GM12872 (cell line): ENCODE measurements at regions not wholly inside any gene's neighbourhood (a gene's known extent, or its start where the extent isn't known, plus 50 kb on each side); places are given as distances from the start of the nearest gene placed in this dataset.

Experiments used
- TF ChIP-seq, protein P1 (sequence below): IDR thresholded peaks from 3 replicates; pipeline ENCODE4 v1.5.1; 2011; ENCODE audit warnings: low read depth, mild to moderate bottlenecking, low read length, moderate library complexity; ENCODE audit not compliant: insufficient read depth

DNA sequence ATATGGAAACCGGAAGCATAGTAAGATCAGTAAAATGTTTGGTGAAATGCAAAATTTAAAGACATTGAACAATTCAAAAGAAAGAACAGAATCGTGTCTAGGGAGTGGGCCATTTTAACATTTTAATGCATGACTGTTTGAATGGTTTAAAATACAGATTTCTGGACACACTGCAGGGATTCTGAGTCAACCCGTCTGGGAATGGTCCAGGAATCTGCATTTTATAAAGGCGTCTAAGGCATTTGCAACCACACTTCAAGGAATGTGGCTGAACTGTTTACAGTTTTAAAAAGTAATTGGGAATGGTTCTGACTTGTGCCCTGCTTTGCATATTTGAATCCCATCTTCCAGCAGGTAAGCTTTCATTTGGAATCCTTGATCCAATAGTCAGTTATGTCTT, 811.7 kb upstream of the WWC1 start:
- TF ChIP-seq, protein P1, sequence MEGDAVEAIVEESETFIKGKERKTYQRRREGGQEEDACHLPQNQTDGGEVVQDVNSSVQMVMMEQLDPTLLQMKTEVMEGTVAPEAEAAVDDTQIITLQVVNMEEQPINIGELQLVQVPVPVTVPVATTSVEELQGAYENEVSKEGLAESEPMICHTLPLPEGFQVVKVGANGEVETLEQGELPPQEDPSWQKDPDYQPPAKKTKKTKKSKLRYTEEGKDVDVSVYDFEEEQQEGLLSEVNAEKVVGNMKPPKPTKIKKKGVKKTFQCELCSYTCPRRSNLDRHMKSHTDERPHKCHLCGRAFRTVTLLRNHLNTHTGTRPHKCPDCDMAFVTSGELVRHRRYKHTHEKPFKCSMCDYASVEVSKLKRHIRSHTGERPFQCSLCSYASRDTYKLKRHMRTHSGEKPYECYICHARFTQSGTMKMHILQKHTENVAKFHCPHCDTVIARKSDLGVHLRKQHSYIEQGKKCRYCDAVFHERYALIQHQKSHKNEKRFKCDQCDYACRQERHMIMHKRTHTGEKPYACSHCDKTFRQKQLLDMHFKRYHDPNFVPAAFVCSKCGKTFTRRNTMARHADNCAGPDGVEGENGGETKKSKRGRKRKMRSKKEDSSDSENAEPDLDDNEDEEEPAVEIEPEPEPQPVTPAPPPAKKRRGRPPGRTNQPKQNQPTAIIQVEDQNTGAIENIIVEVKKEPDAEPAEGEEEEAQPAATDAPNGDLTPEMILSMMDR, result no peak

DNA sequence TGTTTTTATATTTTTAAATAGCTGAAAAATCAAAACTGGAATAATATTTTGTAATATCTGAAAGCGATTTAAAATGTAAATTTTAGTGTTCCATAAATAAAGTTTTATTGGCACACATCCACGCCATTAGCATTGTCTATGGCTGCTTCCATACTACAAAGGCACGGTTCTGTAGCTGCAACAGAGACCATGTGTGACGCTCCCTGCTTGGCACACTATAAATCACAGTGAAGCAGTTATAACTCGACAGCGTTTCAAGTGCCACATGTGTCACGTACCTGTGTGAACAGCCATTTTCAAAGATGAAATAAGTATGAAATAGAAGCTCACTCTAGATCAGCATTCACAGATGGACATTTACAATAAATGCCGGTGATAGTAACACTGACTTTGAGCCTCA, 810.1 kb upstream of the WWC1 start:
- TF ChIP-seq, protein P1, result no peak

DNA sequence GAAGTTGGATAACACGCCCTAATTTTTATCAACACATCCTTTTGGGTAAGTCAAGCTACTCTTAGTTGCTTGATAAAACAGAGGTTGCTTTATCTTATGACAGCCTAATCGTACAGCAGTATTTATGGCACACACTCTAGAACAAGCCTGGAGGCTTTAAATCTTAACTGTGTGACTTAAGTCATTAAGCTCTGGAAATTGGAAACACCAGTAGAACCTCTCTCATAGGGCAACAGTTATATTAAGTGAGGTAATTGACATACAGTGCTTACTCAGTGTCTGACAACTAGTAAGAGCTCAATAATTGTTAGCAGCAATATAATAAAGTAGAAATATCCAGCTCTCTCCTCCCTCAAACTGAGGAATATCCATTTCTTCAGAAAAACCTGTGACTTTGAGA, 808.9 kb upstream of the WWC1 start:
- TF ChIP-seq, protein P1, result no peak

DNA sequence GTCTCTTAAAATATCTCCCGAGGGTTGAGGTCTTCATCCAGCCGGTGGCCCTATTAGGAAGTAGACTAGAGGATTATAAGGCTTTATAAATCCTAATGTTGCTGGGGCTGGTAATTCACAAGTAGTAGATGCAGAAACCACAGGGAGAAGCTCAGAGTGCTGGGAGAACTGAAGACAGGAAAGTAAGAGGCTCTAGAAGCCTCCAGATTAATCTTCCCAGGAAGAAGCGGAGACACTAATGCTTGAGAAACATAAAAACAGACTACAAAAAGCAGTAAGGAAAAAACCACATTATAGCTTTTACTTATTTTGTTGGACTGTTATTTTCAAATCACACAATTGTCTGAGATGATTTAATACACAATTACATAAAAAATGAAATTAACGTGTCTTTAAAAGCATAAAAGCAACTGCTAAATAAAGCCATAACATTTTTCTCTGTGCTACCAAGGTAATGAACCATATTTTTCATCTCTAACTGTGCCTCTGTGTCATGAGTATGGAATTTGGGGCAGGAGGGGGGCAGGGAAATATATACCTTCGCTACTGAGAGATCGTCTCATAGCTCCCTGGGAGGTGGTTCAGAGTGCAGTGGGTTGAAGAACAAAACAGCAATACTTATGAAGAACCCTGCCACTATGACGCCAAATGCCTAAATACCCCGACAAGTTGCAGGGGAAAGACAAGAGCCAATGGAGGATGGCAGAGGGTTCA, 806.2 kb upstream of the WWC1 start:
- TF ChIP-seq, protein P1, result no peak

DNA sequence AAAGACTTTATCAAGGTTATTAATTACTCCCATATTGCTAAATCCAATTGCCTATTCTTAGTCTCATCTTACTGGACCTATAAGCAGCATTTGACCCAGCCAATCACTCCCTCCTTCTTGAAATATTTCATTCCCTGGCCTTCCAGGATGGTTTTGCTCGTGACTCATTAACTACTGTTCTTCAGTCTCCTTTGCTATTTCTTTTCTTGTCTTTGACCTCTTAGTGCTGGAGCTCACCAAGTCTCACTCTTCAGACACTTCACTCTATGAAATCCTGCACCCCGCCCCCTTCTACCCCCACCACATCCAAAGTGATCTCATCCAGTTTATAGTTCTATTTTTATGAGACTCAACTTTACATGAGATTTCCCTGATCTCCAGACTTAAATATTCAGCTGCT, 803.1 kb upstream of the WWC1 start:
- TF ChIP-seq, protein P1, result no peak

DNA sequence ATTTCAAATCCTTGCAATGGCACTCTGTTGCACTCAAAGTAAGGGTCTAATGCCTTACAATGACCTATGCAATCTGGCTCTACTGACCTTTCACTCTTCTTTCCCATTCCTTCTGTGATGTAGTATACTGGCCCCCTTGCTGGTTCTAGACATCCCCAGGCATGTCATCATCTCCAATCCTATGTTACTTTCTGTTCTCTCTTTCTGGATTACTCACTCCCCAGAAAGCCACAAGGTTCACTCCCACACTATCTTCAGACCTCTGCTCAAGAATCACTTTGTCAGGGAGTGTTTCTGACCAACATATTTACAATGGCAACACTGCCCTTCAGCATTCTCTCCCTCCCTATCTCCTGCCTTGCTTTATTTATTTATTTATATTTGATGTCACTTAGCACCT, 802.2 kb upstream of the WWC1 start:
- TF ChIP-seq, protein P1, result no peak

DNA sequence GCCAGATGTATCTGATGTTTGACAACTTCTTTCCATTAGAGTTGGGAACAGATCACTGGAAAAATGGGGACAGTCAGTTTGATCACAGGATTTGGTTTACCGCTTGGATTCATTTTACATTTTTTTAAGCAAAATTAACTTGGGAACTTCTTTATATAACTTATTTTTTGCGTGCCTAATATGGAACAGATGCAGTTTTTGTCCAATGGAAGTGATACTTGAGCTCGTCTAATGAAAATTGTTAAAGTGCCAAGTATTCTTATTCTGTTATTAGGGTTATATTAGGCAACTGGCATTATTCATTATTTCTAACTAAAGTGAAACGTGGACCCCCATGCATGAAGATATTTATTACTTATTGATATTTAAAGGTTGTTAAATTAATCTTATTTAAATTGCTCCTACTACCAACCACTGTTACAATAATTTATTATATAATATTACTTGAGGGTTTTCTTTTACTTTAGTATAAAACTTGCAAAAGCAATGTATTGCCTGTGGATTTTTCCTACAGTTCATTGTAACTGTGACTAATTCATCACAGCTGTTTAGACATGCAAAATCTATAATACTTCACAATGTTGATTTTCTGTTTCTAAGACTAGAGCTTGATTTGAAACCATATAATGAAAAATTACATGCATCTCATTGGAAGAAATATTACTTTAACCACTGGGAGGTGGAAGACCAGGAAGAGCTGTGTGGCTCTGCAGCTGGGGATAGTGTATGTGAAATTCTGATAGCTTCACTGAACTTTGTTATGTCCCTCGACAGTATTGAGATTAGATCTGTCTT, 787.3 kb upstream of the WWC1 start:
- TF ChIP-seq, protein P1, result no peak
